HEK293 (cell line): ENCODE measurements at regions not wholly inside any gene's neighbourhood (a gene's known extent, or its start where the extent isn't known, plus 50 kb on each side); places are given as distances from the start of the nearest gene placed in this dataset.
A peak's percentile ranks its signal among the peaks of the same experiment; 100 is the strongest.

Experiments
- CTCF ChIA-PET: fragments of 350-600 bp; formaldehyde crosslinking; extraction: SDS; loops from one replicate; lab custom pipeline; 2021; ENCODE audit warnings: antibody characterized with exemption; lab: Yijun Ruan, JAX
- POLR2A ChIA-PET: fragments of 300-600 bp; formaldehyde crosslinking; extraction: SDS; loops from one replicate; lab custom pipeline; 2020; ENCODE audit warnings: antibody characterized with exemption, inconsistent platforms; lab: Yijun Ruan, JAX
- H3K27ac ChIP-seq: fragments of 200-500 bp; sonication (Bioruptor generic); 2 replicates; pipeline ENCODE4 v1.5.1; 2014; ENCODE audit warnings: low read depth, low read length, control low read depth, inconsistent platforms; ENCODE audit errors: extremely low read depth
- H3K36me3 ChIP-seq, 2 experiments: fragments of 200-500 bp in 1 of 2; sonication (Bioruptor generic) in 1 of 2; 1 replicate in 1 of 2; 2 replicates in 1 of 2; pipeline ENCODE4 v1.5.1; 2014 to 2017; ENCODE audit warnings: inconsistent platforms in 2 of 2, low read length in 2 of 2; ENCODE audit not compliant: control insufficient read depth in 2 of 2, insufficient read depth in 1 of 2
- H3K4me1 ChIP-seq: fragments of 200-500 bp; sonication (Bioruptor generic); 2 replicates; pipeline ENCODE4 v1.5.1; 2014; ENCODE audit warnings: mild to moderate bottlenecking, low read length, inconsistent platforms; ENCODE audit not compliant: control insufficient read depth, insufficient read depth
- H3K4me3 ChIP-seq: 2 replicates; pipeline ENCODE4 v1.5.1; 2011; ENCODE audit warnings: low read depth, mild to moderate bottlenecking, control low read depth, low read length, moderate library complexity
- H3K9me3 ChIP-seq: fragments of 200-500 bp; sonication (Bioruptor generic); 2 replicates; pipeline ENCODE4 v1.5.1; 2014; ENCODE audit warnings: low read depth, low read length, inconsistent platforms; ENCODE audit not compliant: control insufficient read depth, insufficient read depth
- HOXD13 ChIP-seq: sonication (generic); formaldehyde crosslinking; IDR thresholded peaks from 2 replicates; pipeline ENCODE4 v1.8.0; 2022; ENCODE audit warnings: missing genetic modification reagents, borderline replicate concordance
- ZNF112 ChIP-seq: fragments of 450-650 bp; formaldehyde crosslinking; IDR thresholded peaks from 2 replicates; pipeline ENCODE4 v1.5.0; 2017; ENCODE audit warnings: missing biosample characterization, missing genetic modification characterization
- ZNF155 ChIP-seq: fragments of 450-650 bp; formaldehyde crosslinking; IDR thresholded peaks from 2 replicates; pipeline ENCODE4 v1.5.1; 2016; ENCODE audit warnings: missing biosample characterization, missing genetic modification characterization
- ZNF214 ChIP-seq: fragments of 450-650 bp; formaldehyde crosslinking; IDR thresholded peaks from 2 replicates; pipeline ENCODE4 v1.5.1; 2017; ENCODE audit warnings: missing biosample characterization, mild to moderate bottlenecking, missing genetic modification characterization, borderline replicate concordance
- ZNF311 ChIP-seq: fragments of 450-650 bp; formaldehyde crosslinking; IDR thresholded peaks from 2 replicates; pipeline ENCODE4 v1.5.1; 2017; ENCODE audit warnings: missing biosample characterization, missing genetic modification characterization, borderline replicate concordance
- ZNF366 ChIP-seq: fragments of 450-650 bp; formaldehyde crosslinking; conservative IDR thresholded peaks from 2 replicates; pipeline ENCODE4 v1.5.1; 2016; ENCODE audit warnings: missing biosample characterization, missing genetic modification characterization
- ZNF391 ChIP-seq: fragments of 450-650 bp; formaldehyde crosslinking; IDR thresholded peaks from 2 replicates; pipeline ENCODE4 v1.5.1; 2016; ENCODE audit warnings: low read depth, missing biosample characterization, missing genetic modification characterization, borderline replicate concordance
- ZNF677 ChIP-seq: fragments of 450-650 bp; IDR thresholded peaks from 2 replicates; pipeline ENCODE4 v1.5.0; 2018; ENCODE audit warnings: missing biosample characterization, mild to moderate bottlenecking, missing genetic modification characterization, moderate library complexity
- ZNF768 ChIP-seq: fragments of 450-650 bp; formaldehyde crosslinking; IDR thresholded peaks from 2 replicates; pipeline ENCODE4 v1.5.1; 2018; ENCODE audit warnings: missing biosample characterization, mild to moderate bottlenecking, missing genetic modification characterization
- ZNF785 ChIP-seq: fragments of 450-650 bp; formaldehyde crosslinking; IDR thresholded peaks from 2 replicates; pipeline ENCODE4 v1.5.1; 2016; ENCODE audit warnings: missing biosample characterization, missing genetic modification characterization
- TF ChIP-seq, protein P1 (sequence below): fragments of 450-650 bp; formaldehyde crosslinking; IDR thresholded peaks from 2 replicates; pipeline ENCODE4 v1.5.1; 2016; ENCODE audit warnings: missing biosample characterization, missing genetic modification characterization
- TF ChIP-seq, protein P2 (sequence below): fragments of 450-650 bp; IDR thresholded peaks from 2 replicates; pipeline ENCODE4 v1.5.1; 2018; ENCODE audit warnings: missing biosample characterization, mild to moderate bottlenecking, missing genetic modification characterization
- TF ChIP-seq, protein P3 (sequence below): fragments of 450-650 bp; formaldehyde crosslinking; IDR thresholded peaks from 2 replicates; pipeline ENCODE4 v1.5.1; 2016; ENCODE audit warnings: missing biosample characterization, missing genetic modification characterization
- TF ChIP-seq, protein P4 (sequence below): fragments of 450-650 bp; formaldehyde crosslinking; IDR thresholded peaks from 2 replicates; pipeline ENCODE4 v1.5.1; 2016; ENCODE audit warnings: missing biosample characterization, missing genetic modification characterization, low read depth

DNA sequence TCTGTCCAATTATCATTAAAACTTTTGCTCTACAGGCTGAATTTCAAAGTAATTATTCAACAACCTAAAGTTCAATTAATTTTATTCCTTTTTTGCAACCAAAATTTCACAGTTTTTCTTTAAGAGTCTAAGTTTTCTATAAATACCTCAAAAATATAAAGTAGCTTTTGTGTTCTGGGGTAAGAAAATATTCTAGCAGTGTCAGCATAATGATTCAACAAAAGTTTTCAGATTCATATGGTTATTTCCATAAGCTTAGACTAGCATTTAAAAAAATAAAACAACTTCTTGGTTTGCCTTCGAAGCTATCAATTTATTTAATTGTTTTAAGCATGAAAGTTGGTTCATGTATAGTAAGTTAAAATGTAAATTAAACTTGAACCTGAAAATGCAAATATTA is 1962.3 kb upstream of the CDH6 start:
- CTCF ChIA-PET, result no interaction called here
- no peaks in the 10 kb centered on the region for H3K4me1 ChIP-seq
- no peak for TF ChIP-seq ZNF677 (tag by site-specific recombination)
- TF ChIP-seq, protein P1, sequence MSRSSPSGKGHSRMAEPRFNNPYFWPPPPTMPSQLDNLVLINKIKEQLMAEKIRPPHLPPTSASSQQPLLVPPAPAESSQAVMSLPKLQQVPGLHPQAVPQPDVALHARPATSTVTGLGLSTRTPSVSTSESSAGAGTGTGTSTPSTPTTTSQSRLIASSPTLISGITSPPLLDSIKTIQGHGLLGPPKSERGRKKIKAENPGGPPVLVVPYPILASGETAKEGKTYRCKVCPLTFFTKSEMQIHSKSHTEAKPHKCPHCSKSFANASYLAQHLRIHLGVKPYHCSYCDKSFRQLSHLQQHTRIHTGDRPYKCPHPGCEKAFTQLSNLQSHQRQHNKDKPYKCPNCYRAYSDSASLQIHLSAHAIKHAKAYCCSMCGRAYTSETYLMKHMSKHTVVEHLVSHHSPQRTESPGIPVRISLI (tag by site-specific recombination), result no peak
- TF ChIP-seq ZNF155 (tag by site-specific recombination), result no peak
- TF ChIP-seq, protein P2, sequence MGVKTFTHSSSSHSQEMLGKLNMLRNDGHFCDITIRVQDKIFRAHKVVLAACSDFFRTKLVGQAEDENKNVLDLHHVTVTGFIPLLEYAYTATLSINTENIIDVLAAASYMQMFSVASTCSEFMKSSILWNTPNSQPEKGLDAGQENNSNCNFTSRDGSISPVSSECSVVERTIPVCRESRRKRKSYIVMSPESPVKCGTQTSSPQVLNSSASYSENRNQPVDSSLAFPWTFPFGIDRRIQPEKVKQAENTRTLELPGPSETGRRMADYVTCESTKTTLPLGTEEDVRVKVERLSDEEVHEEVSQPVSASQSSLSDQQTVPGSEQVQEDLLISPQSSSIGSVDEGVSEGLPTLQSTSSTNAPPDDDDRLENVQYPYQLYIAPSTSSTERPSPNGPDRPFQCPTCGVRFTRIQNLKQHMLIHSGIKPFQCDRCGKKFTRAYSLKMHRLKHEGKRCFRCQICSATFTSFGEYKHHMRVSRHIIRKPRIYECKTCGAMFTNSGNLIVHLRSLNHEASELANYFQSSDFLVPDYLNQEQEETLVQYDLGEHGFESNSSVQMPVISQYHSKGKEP (tag by site-specific recombination), result no peak
- no peak for TF ChIP-seq ZNF214 (tag by site-specific recombination)
- no peaks in the 10 kb centered on the region for H3K9me3 ChIP-seq
- POLR2A ChIA-PET, result no interaction called here
- H3K27ac ChIP-seq, result no peak overlapping the region
- no peaks in the 10 kb centered on the region for H3K36me3 ChIP-seq
- H3K4me3 ChIP-seq, result no peak overlapping the region

DNA sequence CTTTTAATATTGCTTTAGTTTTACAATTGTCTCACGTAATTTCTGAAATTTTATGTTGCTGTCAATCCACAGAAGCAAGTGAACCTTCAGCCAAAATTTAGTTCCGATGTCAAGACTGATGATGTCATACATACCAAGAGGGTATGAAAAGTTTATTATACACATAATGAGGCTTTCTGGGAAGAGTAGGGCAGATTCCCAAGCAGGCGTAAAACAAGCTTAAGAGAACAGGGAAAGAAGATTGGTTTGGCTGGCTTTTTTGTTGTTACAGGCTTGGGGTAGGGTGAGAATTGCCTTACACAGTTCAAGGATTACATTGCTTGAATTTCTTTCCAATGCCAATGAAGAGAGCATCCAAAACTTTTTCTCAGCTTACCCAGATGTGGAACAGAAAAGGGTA is 1962.9 kb upstream of the CDH6 start:
- Histone ChIP-seq H3K4me1 (no peaks in the 10 kb centered on the region), H3K27ac (no peak overlapping the region), H3K9me3 (no peaks in the 10 kb centered on the region), H3K4me3 (no peak overlapping the region), H3K36me3 (no peaks in the 10 kb centered on the region)
- CTCF ChIA-PET, result no interaction called here
- TF ChIP-seq, protein P3, sequence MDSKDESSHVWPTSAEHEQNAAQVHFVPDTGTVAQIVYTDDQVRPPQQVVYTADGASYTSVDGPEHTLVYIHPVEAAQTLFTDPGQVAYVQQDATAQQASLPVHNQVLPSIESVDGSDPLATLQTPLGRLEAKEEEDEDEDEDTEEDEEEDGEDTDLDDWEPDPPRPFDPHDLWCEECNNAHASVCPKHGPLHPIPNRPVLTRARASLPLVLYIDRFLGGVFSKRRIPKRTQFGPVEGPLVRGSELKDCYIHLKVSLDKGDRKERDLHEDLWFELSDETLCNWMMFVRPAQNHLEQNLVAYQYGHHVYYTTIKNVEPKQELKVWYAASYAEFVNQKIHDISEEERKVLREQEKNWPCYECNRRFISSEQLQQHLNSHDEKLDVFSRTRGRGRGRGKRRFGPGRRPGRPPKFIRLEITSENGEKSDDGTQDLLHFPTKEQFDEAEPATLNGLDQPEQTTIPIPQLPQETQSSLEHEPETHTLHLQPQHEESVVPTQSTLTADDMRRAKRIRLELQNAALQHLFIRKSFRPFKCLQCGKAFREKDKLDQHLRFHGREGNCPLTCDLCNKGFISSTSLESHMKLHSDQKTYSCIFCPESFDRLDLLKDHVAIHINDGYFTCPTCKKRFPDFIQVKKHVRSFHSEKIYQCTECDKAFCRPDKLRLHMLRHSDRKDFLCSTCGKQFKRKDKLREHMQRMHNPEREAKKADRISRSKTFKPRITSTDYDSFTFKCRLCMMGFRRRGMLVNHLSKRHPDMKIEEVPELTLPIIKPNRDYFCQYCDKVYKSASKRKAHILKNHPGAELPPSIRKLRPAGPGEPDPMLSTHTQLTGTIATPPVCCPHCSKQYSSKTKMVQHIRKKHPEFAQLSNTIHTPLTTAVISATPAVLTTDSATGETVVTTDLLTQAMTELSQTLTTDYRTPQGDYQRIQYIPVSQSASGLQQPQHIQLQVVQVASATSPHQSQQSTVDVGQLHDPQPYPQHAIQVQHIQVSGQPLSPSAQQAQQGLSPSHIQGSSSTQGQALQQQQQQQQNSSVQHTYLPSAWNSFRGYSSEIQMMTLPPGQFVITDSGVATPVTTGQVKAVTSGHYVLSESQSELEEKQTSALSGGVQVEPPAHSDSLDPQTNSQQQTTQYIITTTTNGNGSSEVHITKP (tag by site-specific recombination), result no peak
- TF ChIP-seq, protein P4, sequence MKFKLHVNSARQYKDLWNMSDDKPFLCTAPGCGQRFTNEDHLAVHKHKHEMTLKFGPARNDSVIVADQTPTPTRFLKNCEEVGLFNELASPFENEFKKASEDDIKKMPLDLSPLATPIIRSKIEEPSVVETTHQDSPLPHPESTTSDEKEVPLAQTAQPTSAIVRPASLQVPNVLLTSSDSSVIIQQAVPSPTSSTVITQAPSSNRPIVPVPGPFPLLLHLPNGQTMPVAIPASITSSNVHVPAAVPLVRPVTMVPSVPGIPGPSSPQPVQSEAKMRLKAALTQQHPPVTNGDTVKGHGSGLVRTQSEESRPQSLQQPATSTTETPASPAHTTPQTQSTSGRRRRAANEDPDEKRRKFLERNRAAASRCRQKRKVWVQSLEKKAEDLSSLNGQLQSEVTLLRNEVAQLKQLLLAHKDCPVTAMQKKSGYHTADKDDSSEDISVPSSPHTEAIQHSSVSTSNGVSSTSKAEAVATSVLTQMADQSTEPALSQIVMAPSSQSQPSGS (tag by site-specific recombination), result peak; percentile 73; the same call in 1 of the 2 replicates
- POLR2A ChIA-PET, result no interaction called here

DNA sequence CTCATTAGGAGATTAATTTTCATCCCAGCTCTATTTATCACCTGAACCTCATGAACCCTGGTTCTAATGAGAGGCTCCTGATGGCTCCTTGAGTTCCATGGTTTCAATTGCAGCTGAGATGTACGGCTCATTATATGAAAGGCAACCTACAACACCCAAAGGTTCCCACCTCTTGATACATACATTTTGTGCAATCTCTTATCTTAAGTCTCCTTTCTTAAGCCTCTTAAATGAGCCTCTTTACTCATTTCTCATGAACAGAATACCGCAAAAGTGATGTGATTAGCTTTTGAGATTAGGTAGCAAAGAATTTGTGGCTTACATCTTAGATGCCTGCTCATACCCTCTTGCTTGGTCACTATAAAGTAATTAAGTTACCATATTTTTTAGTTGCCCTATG is 1964.0 kb upstream of the CDH6 start:
- CTCF ChIA-PET, result interaction anchor here (0.6 kb wide), 1 partner anchor 128 kb away, joined by 3 read pairs; no protein-coding TSS in a partner anchor
- no peaks in the 10 kb centered on the region for H3K9me3 ChIP-seq
- no peak overlapping the region for H3K4me3 ChIP-seq
- H3K27ac ChIP-seq, result no peak overlapping the region
- H3K36me3 ChIP-seq, result no peaks in the 10 kb centered on the region
- no peaks in the 10 kb centered on the region for H3K4me1 ChIP-seq
- TF ChIP-seq ZNF366, result no peak
- TF ChIP-seq HOXD13 (CRISPR knock-in tag), result no peak
- no peak for TF ChIP-seq ZNF391 (tag by site-specific recombination)
- TF ChIP-seq ZNF768 (tag by site-specific recombination), result no peak
- TF ChIP-seq ZNF785 (tag by site-specific recombination), result no peak
- no peak for TF ChIP-seq ZNF311 (tag by site-specific recombination)
- TF ChIP-seq ZNF112 (tag by site-specific recombination), result no peak
- POLR2A ChIA-PET, result no interaction called here
